ENCODE measurements at regions not wholly inside any gene's neighbourhood (a gene's known extent, or its start where the extent isn't known, plus 50 kb on each side); places are given as distances from the start of the nearest gene placed in this dataset.

DNA sequence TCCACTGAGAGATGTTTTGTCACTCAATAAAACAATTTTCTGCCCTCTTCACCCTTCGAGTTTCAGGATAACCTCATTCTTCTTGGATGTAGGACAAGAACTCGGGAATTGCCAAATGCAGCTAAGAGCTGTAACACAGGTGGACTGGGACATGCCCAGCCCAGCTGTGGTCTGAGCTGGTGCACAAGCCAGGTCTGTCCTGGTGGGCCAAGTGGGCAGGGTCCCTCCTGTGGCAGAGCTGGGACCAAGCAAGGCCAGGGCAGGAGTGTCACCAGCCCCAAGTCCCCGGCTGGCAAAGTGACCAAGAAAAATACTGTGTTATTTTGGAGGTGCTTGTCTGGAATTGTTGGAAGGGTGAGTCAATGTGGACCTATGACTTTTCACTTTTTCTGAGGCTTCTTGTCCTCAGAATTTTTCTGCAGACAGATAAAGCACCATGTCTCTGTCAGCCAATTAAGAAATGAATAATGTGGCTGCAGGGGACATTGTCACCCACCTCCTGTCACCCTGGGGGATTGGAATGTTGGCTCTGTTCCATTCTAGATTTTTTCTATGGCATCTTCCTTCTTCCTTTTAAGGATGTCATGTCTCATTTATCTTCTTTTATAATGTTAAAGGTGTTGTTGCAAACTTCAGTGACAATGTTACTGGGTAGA, 645.2 kb upstream of the EPHA6 start:
- DNase-seq, result no peak

GRCh38 chr3:96172917-96173316, 641.5 kb upstream of the EPHA6 start:
- no peak for DNase-seq

DNA sequence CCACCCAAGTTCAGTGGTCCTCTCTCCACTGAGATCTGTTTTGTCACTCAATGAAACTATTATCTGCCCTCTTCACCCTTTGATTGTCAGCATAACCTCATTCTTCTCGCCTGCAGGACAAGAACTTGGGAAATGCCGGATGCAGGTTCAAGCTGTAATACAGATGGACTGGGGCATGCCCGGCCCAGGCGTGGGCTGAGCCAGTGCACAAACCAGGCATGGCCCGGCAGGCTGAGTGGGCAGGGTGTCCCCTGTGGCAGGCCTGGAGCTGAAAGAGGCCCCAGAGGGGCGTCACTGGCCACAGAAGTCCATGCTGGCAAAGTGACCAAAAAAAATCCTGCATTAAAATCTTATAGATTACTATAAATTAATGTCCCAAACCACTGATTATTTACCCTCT, 638.9 kb upstream of the EPHA6 start:
- no peak for DNase-seq

- DNase-seq, result no peak
Measured at GRCh38 chr3:96182756-96183155, 631.6 kb upstream of the EPHA6 start.

DNA sequence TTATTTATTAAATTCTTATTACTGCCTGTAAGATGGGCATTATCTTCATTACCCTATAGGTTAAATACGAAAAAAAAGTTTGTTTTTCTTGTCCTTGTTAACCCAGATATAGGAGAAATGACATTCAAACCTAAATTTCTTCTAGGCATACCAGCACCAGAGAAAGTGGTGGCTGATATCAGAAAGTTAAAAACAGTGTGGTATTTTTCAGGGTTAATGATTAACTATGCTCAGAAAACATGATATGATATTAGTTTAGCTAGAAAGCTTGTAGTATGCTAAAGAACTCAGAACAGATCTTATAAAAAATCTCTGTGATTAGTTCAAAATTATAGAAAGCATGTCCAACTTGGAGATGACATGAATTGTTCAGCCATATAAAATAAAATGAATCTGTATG, 630.5 kb upstream of the EPHA6 start:
- DNase-seq, result no peak

DNA sequence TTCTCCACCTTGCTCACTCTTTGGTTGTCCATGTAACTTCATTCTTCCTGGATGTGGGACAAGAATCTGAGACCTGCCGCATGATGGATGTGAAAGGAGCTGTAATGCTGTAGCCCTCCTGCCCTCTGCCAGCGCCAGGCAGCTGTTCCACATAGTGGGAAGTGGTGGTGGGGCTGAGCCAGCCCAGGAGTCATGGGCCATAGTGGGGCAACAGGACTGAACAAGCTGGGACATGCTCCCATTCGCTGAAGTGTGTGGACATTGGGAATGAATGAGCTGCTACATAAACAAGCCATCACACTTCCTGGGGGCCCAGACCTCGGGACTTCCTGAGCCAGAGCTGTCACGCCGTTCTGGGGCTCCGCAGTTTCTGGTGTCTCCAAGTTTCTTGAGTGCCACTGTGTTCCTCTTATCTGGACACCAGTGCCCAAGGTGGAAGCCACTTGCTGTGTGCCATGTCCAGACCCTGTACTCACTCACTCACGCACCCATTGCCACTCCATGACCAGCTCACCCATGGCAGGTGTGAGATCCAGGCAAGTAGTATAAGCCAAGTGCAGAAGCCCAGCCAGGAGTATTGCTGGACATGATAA, 624.3 kb upstream of the EPHA6 start:
- no peak for DNase-seq

- DNase-seq, result no peak
Measured at GRCh38 chr3:96192966-96193550, 621.3 kb upstream of the EPHA6 start.

DNA sequence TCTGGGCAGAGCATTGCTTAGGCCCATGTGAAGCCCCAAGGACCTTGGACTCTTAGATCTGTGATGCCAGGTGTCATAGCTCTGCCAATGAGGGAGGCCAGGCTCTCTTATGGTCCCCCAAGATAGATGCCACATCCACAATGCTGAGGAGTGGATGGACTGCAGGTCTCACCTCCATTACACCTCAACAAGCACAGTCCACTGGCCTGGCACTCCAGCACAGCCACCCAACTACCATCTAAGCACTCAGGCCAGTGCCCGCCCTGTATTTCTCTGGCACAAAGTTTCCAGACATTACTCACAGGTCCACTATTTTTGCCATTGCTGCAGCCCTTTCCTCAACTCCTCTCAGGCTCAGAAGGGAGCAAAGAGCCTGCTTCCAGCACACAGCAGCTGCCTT, 613.5 kb upstream of the EPHA6 start:
- no peak for DNase-seq

DNA sequence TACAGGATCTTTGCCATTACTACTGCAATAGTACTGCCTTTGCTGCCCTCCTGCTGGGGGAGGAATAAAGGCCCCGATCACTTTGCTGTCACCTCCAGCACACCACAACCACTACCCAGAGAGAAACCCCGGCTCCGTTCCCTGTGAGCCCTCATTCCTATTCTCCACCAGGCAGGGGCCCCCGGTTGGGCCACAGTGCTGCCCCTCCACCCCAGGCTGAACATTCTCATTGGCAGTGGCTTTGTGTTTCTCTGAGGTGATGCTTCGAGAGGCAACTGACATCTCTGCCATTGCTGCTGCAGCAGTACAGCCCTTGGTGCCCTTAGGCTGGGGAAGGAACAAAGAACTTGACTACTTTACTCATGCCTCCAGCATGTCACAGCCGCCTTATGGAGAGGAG, 612.9 kb upstream of the EPHA6 start:
- no peak for DNase-seq

- no peak for DNase-seq
Measured at GRCh38 chr3:96202181-96202580, 612.2 kb upstream of the EPHA6 start.

DNA sequence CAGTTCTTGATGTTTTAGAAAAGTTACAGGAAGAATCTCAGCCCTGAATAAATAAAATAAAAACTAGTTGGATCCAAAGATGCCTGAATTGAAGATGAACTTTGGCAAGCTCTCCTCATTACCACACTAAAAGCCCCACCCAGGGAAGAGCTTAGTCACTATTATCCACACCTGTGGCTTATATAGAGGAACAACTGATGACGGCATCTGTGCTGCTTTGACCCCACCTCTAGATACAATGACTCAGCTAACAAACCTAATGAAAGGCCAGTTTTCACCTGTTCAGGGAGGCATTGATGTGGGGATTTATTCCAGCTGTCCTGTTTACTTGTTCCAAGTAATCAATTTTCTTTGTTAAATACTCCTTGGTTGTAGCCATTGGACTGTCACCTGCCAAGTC, 604.7 kb upstream of the EPHA6 start:
- no peak for DNase-seq

DNA sequence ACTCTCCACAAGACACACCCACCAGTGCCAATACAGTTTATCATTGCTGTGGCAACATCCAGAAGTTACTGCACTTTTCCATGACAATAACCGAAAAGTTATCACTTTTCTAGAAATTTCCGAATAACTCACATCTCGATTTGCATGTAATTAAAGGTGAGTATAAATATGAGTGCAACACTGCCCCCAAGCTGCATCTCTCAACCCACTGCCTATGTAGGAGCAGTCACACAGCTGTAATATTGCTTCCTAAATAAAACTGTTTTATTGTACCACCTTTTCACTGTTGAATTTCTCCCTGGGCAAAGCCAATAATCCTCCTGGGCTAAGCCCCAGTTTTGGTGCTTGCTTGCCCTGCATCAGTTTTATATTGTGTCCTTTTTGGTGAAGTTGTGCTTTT, 601.0 kb upstream of the EPHA6 start:
- no peak for DNase-seq

DNA sequence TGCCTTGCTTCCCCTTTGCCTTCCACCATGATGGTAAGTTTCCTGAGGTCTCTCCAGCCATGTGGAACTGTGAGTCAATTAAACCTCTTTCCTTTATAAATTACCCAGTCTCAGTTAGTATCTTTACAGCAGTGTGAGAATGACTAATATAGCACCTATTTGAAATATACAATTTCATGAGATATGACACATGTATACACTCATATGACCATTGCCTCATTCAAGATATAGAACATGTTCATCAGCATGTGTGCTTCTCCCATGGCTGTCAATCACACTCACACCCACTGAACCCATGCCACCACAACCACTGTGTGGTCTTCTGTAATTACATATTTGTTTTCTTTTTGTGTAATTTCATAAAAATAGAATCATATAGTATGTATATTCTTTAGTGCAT, 599.5 kb upstream of the EPHA6 start:
- no peak for DNase-seq

GRCh38 chr3:96225494-96225893, 588.9 kb upstream of the EPHA6 start:
- no peak for DNase-seq

DNA sequence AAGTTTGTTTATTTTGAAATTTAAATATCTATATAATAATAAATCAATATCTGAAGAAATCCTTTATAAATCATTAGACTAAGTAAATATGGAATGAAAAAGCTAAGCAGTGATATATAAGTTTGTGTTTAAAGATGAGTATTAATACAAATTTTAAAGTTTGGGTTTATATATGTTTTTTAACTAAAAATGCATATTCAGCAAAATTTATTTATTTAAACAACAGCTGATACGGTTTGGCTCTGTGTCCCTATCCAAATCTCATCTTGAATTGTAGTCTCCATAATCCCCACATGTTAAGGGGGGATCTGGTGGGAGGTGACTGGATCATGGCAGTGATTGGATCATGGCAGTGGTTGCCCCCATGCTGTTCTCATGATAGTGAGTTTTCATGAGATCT, 580.7 kb upstream of the EPHA6 start:
- no peak for DNase-seq

DNA sequence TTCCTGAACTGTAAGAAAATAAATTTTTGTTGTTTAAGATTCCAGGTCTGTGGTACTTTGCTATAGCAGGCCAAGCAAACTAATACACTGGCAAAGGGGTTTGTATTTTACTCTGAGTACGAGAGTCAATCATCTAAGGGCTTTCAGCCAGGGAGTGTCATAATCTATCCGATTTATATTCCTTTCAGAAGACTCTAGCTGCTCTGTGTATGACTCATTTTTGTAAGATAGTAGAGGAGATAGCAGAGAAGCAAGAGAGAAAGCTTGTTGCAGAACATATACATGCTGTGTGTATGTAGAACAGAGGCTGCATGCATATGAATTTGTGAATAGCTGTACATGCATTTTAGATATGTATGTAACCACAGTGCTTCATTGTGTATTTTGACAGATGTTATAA, 577.9 kb upstream of the EPHA6 start:
- DNase-seq, result no peak

DNA sequence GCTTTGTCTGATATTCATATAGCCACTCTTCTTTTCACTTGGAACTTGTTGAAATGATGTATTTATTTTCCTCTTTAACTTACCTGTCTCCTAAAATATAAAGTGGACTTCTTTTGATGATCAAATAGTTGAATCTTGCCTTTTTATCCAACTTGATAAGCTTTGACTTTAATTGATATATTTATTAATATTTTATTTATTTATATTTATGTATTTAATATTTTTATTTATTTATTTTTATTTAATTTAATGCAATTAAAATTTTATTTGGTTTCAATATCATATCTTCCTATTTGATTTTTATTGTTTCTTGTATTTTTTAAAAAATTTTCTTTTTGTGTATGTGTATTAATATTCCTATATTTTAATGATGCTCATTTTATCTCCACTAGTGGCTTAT, 555.1 kb upstream of the EPHA6 start:
- DNase-seq, result no peak

DNA sequence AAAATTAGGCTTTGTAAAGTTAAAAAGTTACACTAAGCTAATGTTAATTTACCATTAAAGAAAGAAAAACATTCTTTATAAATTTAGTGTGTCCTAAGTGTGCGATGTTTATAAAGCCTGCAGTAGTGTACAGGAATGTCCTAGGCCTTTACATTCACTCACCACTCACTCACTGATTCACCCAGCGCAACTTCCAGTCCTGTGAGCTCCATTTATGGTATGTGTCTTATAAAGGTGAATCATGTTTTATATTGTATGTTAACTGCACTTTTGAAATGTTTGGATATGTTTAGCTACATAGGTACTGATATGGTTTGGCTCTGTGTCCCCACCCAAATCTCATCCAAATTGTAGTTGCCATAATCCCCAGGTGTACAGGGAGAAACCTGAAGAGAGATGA, 549.7 kb upstream of the EPHA6 start:
- DNase-seq, result no peak

DNA sequence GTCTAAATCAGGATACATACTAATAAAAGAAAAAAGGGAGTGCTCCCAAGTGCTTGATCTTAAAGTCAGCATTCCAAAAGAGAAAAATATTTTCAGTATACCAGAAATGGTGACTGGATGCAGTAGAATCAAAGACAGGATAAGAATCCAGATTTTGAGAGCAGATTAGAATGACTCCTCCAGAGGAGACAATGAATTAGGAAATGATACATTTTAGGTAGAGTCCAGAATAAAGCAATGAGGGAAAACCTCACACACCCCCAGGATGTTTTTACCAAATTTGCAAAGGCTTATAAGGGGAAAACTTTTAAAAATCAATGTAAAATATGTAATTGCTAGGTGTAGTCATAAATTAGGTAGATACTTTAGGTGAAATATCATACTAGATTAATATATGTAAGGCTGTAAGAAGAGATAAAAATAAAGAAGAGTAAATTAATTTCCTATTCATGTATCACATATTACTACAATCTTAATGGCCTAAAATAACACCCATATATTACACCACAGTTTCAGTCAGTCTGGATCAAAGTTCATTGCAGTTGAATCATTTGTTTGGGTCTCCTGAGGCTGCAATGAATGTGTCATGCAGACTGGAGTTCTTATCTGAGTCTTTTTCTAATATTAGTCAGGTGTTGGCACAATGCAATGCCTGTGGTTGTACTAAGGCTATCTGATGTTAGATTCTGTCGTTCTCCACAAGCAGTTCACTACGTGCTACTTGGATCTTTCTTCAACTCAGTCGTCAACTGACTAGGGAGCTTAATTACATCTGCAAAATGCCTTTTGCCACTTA, 547.8 kb upstream of the EPHA6 start:
- no peak for DNase-seq

DNA sequence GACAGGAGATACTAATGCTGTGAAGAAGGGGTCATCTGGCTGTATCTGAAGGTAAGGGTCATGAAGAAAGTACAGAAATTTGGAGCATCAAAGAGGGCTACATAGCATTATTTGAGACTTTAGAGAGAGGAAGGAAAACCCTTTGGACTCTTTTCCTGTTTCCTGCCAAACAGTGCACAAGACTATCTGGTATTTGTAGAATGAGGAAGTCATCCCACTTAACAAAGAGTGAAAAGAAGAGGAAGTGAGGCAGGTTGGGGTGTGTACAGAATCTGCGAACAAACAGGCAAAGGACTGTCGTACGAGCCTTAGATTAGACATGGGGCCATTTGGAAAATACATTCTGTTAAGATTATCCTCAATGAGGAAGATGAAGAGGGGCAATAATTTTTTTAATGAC, 546.8 kb upstream of the EPHA6 start:
- peak; percentile 11 for DNase-seq

GRCh38 chr3:96294143-96294542, 520.3 kb upstream of the EPHA6 start:
- DNase-seq, result no peak

GRCh38 chr3:96300743-96301142, 513.7 kb upstream of the EPHA6 start:
- DNase-seq, result no peak

- no peak for DNase-seq
Measured at GRCh38 chr3:96319166-96319565, 495.2 kb upstream of the EPHA6 start.

DNA sequence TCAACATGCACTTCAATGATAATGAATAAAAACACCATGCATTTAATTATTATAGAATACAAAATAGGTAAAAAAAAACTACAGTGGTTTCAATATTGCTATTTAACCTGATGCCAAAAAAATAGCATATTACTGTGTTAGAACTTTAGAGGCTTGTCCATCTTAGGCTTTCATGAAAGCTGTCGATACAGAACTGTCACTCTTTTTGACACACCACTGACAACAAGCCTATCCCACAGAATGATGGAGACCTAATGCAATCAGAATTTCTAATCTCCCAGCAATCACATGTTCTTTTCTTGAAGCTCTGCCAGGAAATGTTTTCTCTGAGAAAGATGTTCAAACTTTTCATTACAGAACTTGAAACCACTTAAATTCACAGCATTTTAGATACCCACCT, 490.3 kb upstream of the EPHA6 start:
- DNase-seq, result no peak
